Rectal smooth muscle tissue (tissue), 1 donor: ENCODE measurements at regions not wholly inside any gene's neighbourhood (a gene's known extent, or its start where the extent isn't known, plus 50 kb on each side); places are given as distances from the start of the nearest gene placed in this dataset.

Source experiments
- H3K27ac ChIP-seq: one replicate; pipeline ENCODE4 v1.7.0; 2013; ENCODE audit warnings: low read depth, low read length, inconsistent platforms
- H3K27me3 ChIP-seq: one replicate; pipeline ENCODE4 v1.7.0; 2013; ENCODE audit warnings: low read length; ENCODE audit not compliant: control insufficient read depth, insufficient read depth
- H3K36me3 ChIP-seq: one replicate; pipeline ENCODE4 v1.7.0; 2013; ENCODE audit warnings: low read length; ENCODE audit not compliant: control insufficient read depth, insufficient read depth
- H3K4me1 ChIP-seq: one replicate; pipeline ENCODE4 v1.7.0; 2013; ENCODE audit warnings: low read length; ENCODE audit not compliant: control insufficient read depth, insufficient read depth
- H3K4me3 ChIP-seq: one replicate; pipeline ENCODE4 v1.7.0; 2013; ENCODE audit warnings: low read length
- H3K9ac ChIP-seq: one replicate; pipeline ENCODE4 v1.7.0; 2013; ENCODE audit warnings: low read length

- Histone ChIP-seq H3K4me3 (no peak overlapping the region), H3K36me3 (no peaks in the 10 kb centered on the region), H3K27ac (no peak overlapping the region), H3K9ac (no peak overlapping the region), H3K27me3 (no peaks in the 10 kb centered on the region), H3K4me1 (peaks cover 3% of the 10 kb centered on the region)
These were observed 180.7 kb upstream of the PGRMC2 start for GRCh38 chr4:128468123-128468989.

- H3K36me3 ChIP-seq = no peaks in the 10 kb centered on the region
- no peak overlapping the region for H3K27ac ChIP-seq
- no peak overlapping the region for H3K9ac ChIP-seq
- peaks cover 3% of the 10 kb centered on the region for H3K4me1 ChIP-seq
- H3K27me3 ChIP-seq = no peaks in the 10 kb centered on the region
- H3K4me3 ChIP-seq = no peak overlapping the region
These were observed 177.9 kb upstream of the PGRMC2 start for GRCh38 chr4:128465523-128465922.

- no peaks in the 10 kb centered on the region for H3K36me3 ChIP-seq
- H3K4me3 ChIP-seq = no peak overlapping the region
- H3K27me3 ChIP-seq = no peaks in the 10 kb centered on the region
- no peak overlapping the region for H3K27ac ChIP-seq
- H3K9ac ChIP-seq = no peak overlapping the region
- H3K4me1 ChIP-seq = peaks cover 3% of the 10 kb centered on the region
These were observed 175.4 kb upstream of the PGRMC2 start for GRCh38 chr4:128463006-128463405.

- no peaks in the 10 kb centered on the region for H3K36me3 ChIP-seq
- no peaks in the 10 kb centered on the region for H3K27me3 ChIP-seq
- no peaks in the 10 kb centered on the region for H3K4me1 ChIP-seq
- no peak overlapping the region for H3K27ac ChIP-seq
- H3K9ac ChIP-seq = no peak overlapping the region
- H3K4me3 ChIP-seq = no peak overlapping the region
These were observed 174.6 kb upstream of the PGRMC2 start for GRCh38 chr4:128462103-128462783.

GRCh38 chr4:128461291-128462102, 173.9 kb upstream of the PGRMC2 start:
- Histone ChIP-seq H3K9ac (no peak overlapping the region), H3K4me1 (no peaks in the 10 kb centered on the region), H3K4me3 (no peak overlapping the region), H3K36me3 (no peaks in the 10 kb centered on the region), H3K27me3 (no peaks in the 10 kb centered on the region), H3K27ac (no peak overlapping the region)

GRCh38 chr4:128459547-128459946, 171.9 kb upstream of the PGRMC2 start:
- Histone ChIP-seq H3K27me3 (no peaks in the 10 kb centered on the region), H3K9ac (no peak overlapping the region), H3K4me3 (no peak overlapping the region), H3K27ac (no peak overlapping the region), H3K36me3 (no peaks in the 10 kb centered on the region), H3K4me1 (no peaks in the 10 kb centered on the region)

- Histone ChIP-seq H3K27me3 (no peaks in the 10 kb centered on the region), H3K27ac (no peak overlapping the region), H3K4me3 (no peak overlapping the region), H3K4me1 (peaks cover 3% of the 10 kb centered on the region), H3K36me3 (no peaks in the 10 kb centered on the region), H3K9ac (no peak overlapping the region)
These were observed 171.2 kb upstream of the PGRMC2 start for GRCh38 chr4:128458816-128459215.

GRCh38 chr4:128457726-128458125, 170.1 kb upstream of the PGRMC2 start:
- Histone ChIP-seq H3K27ac (no peak overlapping the region), H3K9ac (no peak overlapping the region), H3K27me3 (no peaks in the 10 kb centered on the region), H3K4me3 (no peak overlapping the region), H3K36me3 (no peaks in the 10 kb centered on the region), H3K4me1 (peaks cover 3% of the 10 kb centered on the region)

- Histone ChIP-seq H3K27me3 (no peaks in the 10 kb centered on the region), H3K9ac (no peak overlapping the region), H3K27ac (no peak overlapping the region), H3K36me3 (no peaks in the 10 kb centered on the region), H3K4me1 (peaks cover 3% of the 10 kb centered on the region), H3K4me3 (no peak overlapping the region)
These were observed 168.6 kb upstream of the PGRMC2 start for GRCh38 chr4:128456171-128456570.

- H3K4me3 ChIP-seq = no peak overlapping the region
- no peak overlapping the region for H3K9ac ChIP-seq
- peaks cover 7% of the 10 kb centered on the region for H3K4me1 ChIP-seq
- H3K27me3 ChIP-seq = no peaks in the 10 kb centered on the region
- no peak overlapping the region for H3K27ac ChIP-seq
- H3K36me3 ChIP-seq = no peaks in the 10 kb centered on the region
These were observed 167.9 kb upstream of the PGRMC2 start for GRCh38 chr4:128455480-128455879.

GRCh38 chr4:128454881-128455280, 167.3 kb upstream of the PGRMC2 start:
- no peaks in the 10 kb centered on the region for H3K36me3 ChIP-seq
- no peak overlapping the region for H3K4me3 ChIP-seq
- no peak overlapping the region for H3K9ac ChIP-seq
- no peak overlapping the region for H3K27ac ChIP-seq
- no peaks in the 10 kb centered on the region for H3K27me3 ChIP-seq
- peaks cover 7% of the 10 kb centered on the region for H3K4me1 ChIP-seq

GRCh38 chr4:128454281-128454871, 166.8 kb upstream of the PGRMC2 start:
- Histone ChIP-seq H3K27me3 (no peaks in the 10 kb centered on the region), H3K27ac (no peak overlapping the region), H3K9ac (no peak overlapping the region), H3K36me3 (no peaks in the 10 kb centered on the region), H3K4me1 (peaks cover 7% of the 10 kb centered on the region), H3K4me3 (no peak overlapping the region)
